HL-60 (cell line): ENCODE measurements at regions not wholly inside any gene's neighbourhood (a gene's known extent, or its start where the extent isn't known, plus 50 kb on each side); places are given as distances from the start of the nearest gene placed in this dataset.

Experiments
- DNase-seq, 2 experiments: peaks; one replicate each; pipeline ENCODE4 v3.0.0-alpha.2; 2010 to 2020; ENCODE audit warnings: low read depth in 1 of 2, low spot score in 1 of 2
- H3K27ac ChIP-seq: fragments of 250-450 bp; sonication (Bioruptor Pico); replicated peaks from 2 replicates; pipeline ENCODE4 v1.5.1; 2020; ENCODE audit warnings: mild to moderate bottlenecking, moderate library complexity
- H3K27me3 ChIP-seq: fragments of 250-450 bp; sonication (Bioruptor Pico); 2 replicates; pipeline ENCODE4 v1.5.1; 2021; ENCODE audit warnings: mild to moderate bottlenecking, moderate library complexity; ENCODE audit not compliant: insufficient read depth, poor library complexity, severe bottlenecking
- H3K4me3 ChIP-seq: replicated peaks from 2 replicates; pipeline ENCODE4 v1.5.1; 2011; ENCODE audit warnings: mild to moderate bottlenecking, control low read depth, low read length; ENCODE audit not compliant: insufficient read depth
- CTCF ChIP-seq: IDR thresholded peaks from one replicate; pipeline ENCODE4 v1.5.1; 2011; ENCODE audit warnings: low read length, control low read depth, inconsistent platforms; ENCODE audit not compliant: insufficient read depth
- GABPA ChIP-seq: IDR thresholded peaks from 2 replicates; pipeline ENCODE4 v1.6.1; 2012; ENCODE audit warnings: low read depth
- POLR2AphosphoS5 ChIP-seq: IDR thresholded peaks from 2 replicates; pipeline ENCODE4 v1.6.1; 2012; ENCODE audit warnings: low read depth
- SPI1 ChIP-seq: IDR thresholded peaks from 2 replicates; pipeline ENCODE4 v1.6.1; 2012; ENCODE audit warnings: low read depth, mild to moderate bottlenecking, borderline replicate concordance
- TF ChIP-seq, protein P1 (sequence below): IDR thresholded peaks from 2 replicates; pipeline ENCODE4 v1.6.1; 2012; ENCODE audit warnings: low read depth; ENCODE audit not compliant: insufficient replicate concordance

DNA sequence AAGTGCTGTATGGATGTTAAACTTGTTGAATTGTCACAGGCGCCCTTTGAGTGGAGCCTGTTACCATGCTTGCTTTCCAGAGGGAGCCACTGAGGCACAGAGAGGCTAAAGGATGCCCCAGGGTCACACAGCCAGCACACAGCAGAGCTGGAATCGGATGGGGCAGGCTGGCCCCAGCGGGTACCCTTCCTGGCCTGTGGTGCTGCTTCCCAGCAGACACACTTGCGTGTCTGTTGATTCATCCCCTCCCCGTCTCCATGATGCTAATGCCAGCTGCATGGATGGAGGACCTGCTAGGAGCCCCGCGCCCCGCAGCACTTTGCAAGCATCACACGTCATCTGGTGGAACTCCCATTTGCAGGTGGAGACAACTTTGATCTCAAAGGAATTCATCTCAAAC is 52.4 kb upstream of the SHISAL1 start:
- Histone ChIP-seq H3K4me3 (no peak overlapping the region), H3K27ac (no peak overlapping the region), H3K27me3 (peaks cover 3% of the 10 kb centered on the region)
- no peak for DNase-seq
- TF ChIP-seq CTCF = no peak
- no peak for TF ChIP-seq GABPA
- TF ChIP-seq, protein P1, sequence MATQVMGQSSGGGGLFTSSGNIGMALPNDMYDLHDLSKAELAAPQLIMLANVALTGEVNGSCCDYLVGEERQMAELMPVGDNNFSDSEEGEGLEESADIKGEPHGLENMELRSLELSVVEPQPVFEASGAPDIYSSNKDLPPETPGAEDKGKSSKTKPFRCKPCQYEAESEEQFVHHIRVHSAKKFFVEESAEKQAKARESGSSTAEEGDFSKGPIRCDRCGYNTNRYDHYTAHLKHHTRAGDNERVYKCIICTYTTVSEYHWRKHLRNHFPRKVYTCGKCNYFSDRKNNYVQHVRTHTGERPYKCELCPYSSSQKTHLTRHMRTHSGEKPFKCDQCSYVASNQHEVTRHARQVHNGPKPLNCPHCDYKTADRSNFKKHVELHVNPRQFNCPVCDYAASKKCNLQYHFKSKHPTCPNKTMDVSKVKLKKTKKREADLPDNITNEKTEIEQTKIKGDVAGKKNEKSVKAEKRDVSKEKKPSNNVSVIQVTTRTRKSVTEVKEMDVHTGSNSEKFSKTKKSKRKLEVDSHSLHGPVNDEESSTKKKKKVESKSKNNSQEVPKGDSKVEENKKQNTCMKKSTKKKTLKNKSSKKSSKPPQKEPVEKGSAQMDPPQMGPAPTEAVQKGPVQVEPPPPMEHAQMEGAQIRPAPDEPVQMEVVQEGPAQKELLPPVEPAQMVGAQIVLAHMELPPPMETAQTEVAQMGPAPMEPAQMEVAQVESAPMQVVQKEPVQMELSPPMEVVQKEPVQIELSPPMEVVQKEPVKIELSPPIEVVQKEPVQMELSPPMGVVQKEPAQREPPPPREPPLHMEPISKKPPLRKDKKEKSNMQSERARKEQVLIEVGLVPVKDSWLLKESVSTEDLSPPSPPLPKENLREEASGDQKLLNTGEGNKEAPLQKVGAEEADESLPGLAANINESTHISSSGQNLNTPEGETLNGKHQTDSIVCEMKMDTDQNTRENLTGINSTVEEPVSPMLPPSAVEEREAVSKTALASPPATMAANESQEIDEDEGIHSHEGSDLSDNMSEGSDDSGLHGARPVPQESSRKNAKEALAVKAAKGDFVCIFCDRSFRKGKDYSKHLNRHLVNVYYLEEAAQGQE = no peak
- TF ChIP-seq POLR2AphosphoS5 = no peak
- TF ChIP-seq SPI1 = no peak

GRCh38 chr22:44364751-44365130 is 52.0 kb upstream of the SHISAL1 start:
- no peak for DNase-seq
- Histone ChIP-seq H3K27ac (no peak overlapping the region), H3K4me3 (no peak overlapping the region), H3K27me3 (peaks cover 3% of the 10 kb centered on the region)
- TF ChIP-seq POLR2AphosphoS5 (no peak), GABPA (no peak), SPI1 (no peak), CTCF (no peak)
- TF ChIP-seq, protein P1 = no peak

GRCh38 chr22:44363980-44364750 is 51.4 kb upstream of the SHISAL1 start:
- H3K27me3 ChIP-seq = peaks cover 3% of the 10 kb centered on the region
- H3K27ac ChIP-seq = no peak overlapping the region
- H3K4me3 ChIP-seq = no peak overlapping the region
- no peak for TF ChIP-seq POLR2AphosphoS5
- TF ChIP-seq CTCF = no peak
- no peak for TF ChIP-seq GABPA
- TF ChIP-seq SPI1 = no peak
- TF ChIP-seq, protein P1 = no peak
- DNase-seq = no peak
